ENCODE measurements at regions not wholly inside any gene's neighbourhood (a gene's known extent, or its start where the extent isn't known, plus 50 kb on each side); places are given as distances from the start of the nearest gene placed in this dataset.

DNA sequence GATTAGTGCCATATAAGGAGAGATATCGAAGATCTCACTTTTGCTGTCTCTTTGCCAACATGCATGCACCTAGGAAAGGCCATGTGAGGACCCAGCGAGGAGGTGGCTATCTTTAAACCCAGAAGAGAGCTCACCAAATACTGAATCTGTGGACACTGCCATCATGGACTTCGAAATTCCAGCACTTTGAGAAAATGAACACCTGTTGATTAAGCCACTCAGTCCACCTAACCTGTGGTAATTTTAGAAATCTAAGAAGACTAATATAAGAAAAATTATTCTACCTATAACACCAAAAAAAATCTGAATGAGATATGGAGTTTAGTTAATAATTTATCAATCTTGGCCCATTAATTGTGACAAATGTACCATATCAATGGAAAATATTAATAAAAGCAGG, 193.6 kb upstream of the CARD18 start:
- no peak for DNase-seq (ENCODE audit: low spot score)

DNA sequence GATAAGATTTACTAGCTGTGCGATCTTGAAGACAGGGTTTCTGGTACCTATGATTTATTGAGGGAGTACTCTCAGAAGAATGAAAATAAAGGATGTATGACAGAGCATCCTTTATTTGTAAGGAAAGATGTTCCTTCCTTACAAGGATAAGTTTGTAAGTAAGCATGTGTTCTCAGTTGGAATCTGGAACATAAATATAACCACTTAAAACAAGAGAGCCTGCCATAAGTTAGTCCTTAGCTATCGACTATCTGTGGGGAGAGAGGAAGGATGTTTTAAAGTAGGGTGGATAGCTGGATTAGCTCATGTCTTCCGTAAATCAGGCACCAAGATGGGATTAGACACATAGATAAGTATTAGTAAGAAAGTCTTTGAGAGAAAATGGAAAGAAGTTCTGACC, 192.6 kb upstream of the CARD18 start:
- DNase-seq (ENCODE audit: low spot score): no peak

DNA sequence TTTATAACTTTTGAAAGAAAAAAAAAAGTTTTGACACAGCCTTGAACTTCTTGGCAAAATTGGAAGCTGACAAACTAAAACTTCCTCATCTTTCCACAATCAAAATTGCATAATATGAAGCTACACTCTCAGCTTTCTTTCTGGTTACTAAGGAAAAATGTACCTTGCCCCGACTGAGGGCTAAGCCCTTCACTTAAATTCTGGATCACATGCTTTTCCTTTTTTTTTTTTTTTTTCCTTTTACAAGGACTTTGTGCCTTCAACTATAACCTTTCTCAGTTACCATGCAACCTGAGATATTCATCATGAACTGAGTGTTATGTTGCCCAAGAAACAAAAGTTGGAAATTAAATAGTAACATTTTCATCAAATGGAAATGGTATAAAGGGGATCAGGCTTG, 188.5 kb upstream of the CARD18 start:
- no peak for DNase-seq (ENCODE audit: low spot score)

DNA sequence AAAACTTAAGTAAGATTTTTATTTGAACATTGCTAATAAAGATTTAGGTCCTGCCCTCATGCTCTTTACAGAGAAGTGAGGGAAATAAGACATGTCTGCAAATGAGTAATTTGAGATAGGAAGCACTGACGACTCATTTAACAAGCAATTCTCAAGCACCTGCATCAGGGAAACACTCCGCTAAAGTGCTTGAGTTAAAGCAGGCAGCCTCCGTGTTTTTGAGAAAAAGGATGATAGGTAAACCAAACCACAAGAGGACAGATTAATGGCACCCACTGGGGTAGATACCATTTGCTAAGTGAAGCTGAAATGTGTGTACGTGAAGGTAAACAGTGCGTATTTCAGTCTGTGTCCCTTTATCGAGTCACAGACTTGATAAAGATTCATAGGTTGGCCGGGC, 184.6 kb upstream of the CARD18 start:
- DNase-seq (ENCODE audit: low spot score): no peak

DNA sequence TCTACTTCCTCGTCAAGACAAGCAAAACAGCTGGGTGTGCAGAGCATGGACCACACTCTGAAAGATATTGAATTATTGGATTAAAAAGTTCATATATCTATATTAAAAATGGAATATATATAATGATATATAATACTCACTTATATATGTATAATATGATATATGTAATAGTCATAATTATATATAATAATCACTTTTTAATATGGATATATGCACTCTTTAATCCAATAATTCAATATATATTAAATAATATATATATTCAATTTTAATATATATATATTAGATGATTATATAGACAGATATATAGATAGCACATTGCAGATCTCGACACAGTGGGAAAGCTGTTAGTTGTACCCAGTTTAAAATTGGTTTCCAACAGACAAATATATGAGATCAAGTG, 182.1 kb upstream of the CARD18 start:
- no peak for DNase-seq (ENCODE audit: low spot score)

DNA sequence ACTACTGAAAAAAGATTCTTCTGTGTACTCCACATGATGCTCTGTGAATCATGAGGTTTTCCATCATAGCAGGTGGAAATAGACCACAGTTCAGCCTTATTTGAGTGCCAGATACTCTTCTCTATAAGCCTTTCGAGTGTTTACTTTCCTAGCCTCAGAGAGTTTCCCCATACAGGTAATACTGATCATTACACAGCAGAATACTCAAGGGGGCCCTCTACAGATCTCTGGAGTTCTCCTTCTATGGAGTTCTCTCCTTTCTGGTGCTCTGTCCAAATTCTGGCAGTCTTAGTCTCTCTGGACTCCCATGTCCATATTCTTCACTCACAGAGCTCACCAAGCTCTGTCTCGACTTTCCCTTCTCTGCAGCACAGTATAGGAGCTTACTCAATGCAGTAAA, 175.7 kb upstream of the CARD18 start:
- DNase-seq (ENCODE audit: low spot score): no peak

DNA sequence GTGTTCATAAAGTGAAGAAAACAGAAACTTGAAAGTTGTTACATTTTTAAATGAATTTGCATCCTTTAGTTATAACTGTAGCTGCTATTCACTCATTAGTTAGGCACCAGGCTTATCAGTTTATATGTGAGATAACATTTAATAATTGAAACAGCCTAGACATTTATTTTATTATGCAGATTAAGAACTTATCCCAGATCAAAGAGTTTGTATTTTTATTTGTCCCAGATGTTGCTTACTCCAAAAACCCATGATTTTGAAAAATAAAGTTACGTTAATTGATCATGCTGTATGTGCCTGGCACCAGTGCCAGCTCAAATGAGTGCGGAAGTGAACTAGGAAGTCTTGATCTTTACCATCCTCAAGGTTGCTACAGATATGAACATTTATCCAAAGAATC, 172.7 kb upstream of the CARD18 start:
- DNase-seq (ENCODE audit: low spot score): no peak

DNA sequence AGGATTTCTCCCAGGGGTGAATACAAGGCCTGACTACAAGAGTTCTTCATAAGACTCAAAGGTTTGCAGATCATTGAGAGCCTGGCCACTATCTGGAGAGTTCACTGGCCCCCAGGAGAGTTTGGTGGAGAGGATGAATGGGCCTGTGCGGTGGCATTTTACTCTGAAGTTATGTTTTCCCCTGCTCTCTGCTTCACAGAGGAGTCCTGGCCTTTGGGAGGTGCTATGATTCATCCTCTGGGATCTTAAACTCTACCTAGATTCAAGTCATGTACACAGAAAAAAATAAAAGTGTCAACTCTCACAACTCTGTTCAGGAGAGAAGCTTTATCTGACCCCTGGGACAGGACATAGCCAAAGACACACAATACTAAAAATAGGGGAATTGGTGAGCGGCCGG, 159.1 kb upstream of the CARD18 start:
- DNase-seq (ENCODE audit: low spot score): no peak

DNA sequence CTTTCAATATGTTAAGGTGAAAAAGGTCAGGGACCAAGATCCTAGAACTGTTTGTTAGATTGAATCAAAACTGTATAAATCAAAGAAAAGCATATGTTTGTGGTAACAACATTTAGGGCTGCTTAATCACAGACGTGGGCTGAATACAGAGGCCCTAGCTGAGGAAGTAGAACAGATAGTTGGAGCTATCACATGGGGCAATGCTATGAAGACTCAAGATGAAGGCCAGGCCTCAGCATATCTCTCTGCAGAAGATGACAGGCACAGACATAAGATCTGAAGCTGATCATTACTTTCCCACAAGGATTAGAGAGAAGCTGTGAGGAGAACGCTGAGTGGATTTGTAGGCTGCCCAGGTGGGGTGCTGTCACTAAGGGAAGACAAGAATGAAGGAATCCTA, 158.6 kb upstream of the CARD18 start:
- DNase-seq (ENCODE audit: low spot score): no peak

DNA sequence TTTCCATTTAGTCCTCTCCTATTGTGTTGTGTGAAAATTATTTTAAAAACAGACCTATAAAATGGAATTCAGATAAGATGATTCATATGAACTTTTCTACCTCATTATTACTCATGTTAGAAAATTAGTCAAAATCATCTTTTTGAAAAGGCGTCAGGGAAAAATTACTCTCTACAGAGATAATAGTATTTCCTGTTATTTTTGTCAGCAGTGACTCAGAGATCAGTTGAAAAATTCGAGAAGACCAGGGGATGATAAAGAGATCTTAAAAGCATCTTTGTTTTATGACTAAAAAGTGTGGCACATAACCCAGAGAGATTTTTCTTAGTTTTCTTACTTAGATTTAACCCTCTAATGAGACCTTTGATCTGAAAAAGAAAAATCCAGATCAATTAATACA, 157.9 kb upstream of the CARD18 start:
- DNase-seq (ENCODE audit: low spot score): no peak

DNA sequence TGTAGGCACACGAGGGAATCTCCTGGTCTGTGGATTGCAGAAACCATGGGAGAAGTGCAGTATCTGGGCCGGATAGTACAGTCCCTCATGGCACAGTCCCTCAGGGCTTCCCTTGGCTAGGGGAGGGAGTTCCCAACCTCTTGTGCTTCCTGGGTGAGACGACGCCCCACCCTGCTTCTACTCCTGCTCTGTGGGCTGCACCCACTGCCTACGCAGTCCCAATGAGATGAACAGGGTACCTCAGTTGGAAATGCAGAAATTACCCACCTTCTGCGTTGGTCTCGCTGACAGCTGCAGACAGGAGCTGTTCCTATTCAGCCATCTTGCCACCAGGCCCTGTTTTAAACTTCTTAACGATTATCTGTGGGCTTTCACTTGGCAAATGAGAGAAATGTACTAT, 157.2 kb upstream of the CARD18 start:
- no peak for DNase-seq (ENCODE audit: low spot score)

DNA sequence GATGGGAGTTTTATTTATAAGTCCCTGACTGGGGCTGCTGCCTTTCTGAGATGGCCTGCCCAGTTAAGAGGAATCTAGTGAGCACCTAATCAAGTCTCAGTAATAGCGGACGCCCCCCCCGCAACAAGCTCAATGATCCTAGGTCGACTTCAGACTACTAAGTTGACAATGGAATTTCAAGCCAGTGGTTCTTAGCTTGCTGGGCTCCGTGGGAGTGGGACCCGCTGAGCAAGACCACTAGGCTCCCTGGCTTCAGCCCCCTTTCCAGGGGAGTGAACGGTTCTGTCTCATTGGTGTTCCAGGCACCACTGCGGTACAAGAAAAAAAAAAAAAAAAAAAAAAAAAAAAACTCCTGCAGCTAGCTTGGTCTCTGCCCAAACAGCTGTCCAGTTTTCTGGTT, 156.8 kb upstream of the CARD18 start:
- DNase-seq (ENCODE audit: low spot score): no peak

DNA sequence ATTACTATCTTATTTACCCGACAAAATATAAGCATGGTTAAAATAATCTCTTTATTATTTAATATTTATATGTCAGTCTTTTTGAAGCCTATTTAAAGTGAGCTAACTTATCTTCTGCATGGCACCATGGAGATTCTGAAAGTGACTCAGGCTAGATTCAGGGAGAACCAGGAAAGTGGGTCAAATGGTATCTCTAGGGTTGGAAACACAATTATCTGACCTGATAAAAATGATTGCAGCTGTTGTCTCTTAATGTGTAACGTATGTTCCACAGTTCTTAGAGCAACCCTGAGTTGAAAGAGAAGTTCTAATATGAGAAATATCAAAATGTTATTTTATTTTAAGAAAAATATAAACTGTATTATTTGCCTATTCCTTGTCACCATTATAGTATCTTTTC, 143.1 kb upstream of the CARD18 start:
- DNase-seq (ENCODE audit: low spot score): peak; percentile 40

DNA sequence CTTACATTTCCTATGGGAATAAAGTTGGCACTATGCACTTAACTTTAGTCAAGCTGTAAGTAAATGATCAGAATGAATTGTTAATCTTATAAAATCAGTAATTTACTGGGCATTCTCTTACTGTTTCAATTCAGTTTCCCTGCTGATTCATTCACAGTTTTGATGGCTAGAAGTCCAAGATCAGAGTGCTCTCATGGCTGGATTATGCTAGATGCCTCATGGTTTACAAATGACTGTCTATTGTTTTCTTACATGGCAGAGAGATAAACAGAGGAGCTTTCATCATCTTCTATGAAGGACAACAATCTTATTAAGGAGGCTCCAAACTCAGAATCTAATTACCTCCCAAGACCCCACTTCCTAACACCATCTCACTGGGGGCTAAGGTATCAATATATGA, 135.1 kb upstream of the CARD18 start:
- no peak for DNase-seq (ENCODE audit: low spot score)

DNA sequence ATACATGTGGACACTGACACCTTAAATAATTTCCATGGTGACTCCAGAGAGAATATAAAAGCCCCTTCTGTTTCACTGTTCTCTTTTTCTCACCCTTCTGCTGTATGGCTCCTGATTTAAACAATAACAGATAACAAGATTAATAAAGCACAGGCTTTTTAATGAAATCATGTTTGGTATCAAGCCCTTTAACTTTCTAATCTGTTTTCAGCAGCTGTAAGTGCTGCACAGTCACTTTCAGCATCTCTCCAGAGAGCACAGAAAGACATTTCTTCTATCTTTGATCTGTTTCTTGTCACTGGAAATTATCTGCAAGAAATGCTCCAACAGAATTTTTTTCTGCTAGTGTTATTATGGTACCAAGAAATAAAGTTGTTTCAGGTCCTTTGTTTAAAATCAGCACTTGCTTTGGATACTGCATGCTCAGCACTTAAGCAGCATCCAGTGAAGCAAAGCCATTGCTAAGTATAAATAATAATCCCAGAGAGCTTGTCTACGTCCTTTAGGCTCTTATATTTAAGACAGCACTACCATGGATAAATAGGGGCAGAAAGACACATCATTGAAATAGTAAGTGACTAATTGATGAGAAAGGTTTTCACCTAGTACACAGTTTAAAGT, 134.2 kb upstream of the CARD18 start:
- peak; percentile 15 for DNase-seq (ENCODE audit: low spot score)

DNA sequence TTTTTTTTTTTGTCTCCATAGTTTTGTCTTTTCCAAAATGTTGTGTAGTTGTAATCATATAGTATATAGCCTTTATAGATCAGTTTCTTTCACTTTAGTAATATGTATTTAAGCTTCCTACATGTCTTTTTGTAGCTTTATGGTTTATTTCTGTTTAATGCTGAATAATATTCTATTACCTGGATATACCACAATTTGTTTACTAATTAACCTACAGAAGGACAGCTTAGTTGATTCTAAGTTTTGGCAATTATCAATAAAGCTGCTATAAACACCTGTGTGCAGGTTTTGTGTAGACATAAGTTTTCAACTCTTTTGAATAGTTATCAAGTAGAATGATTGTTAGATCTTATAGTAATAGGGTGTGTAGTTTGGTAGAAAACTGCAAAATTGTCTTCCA, 130.3 kb upstream of the CARD18 start:
- DNase-seq (ENCODE audit: low spot score): no peak

DNA sequence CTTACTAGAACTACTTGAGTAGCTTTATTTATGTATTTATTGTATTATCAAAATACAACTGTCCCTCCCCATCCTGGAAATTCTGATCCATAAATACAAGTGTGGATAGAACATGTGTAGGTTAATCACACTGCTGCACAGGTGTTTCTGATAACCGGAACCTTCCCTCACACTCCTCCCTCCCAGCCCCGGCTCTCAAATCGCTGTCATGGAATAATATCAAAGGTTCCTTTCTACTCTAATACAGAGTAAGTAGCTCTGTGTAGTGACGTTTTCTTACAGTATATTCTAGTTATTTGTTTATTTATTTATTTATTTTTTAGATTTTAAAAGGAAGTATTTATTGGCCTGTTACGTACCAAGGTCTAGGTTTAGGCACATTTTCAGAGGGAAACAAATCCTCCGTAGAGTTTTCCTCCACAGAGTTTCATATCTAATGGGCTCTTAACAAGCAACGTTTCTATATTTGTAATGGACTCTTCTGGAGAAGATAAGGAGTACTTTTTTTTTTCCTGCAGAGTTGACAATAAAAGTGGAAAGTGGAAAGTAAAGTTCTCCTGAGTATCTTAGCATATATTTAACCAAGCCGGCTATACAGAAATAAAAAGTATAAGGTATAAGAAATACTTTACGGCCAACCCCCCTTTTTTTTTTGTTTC, 129.0 kb upstream of the CARD18 start:
- DNase-seq (ENCODE audit: low spot score): no peak

DNA sequence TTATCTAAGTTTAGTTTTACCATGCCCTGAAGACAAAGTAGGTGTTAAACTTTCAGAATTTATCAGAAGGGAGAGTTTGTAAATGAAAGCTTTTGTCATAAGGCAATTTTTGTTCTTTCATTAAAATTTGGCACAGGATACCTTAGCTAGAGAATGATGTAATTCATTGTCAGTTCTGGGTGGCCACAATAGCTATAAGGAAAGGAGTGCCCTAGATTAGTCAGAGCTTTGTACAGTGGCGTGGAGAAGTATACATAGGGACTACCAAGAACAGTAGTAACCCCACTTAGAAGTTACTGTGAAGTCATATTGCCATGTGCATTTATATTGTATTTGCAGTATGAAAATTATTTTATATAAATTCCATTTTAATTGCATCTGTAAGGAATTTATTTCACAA, 126.3 kb upstream of the CARD18 start:
- no peak for DNase-seq (ENCODE audit: low spot score)

DNA sequence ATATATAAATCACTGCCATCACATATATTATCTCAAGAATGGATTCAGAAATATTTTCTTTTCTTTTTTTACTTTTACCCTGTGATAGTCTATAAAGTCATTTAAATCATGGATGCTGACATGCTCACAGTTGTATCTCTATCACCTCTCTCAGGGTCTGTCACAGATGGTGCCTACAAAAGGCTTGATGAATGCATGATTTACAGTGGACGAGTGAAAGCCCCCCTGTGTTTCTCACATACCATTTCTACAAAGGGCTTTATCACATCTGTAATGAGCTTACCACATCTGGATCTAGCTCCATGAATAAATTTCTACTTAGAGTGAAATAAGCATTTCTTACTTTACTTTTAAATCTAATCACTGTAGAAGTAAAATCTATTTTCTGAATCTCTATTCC, 121.4 kb upstream of the CARD18 start:
- DNase-seq (ENCODE audit: low spot score): no peak

DNA sequence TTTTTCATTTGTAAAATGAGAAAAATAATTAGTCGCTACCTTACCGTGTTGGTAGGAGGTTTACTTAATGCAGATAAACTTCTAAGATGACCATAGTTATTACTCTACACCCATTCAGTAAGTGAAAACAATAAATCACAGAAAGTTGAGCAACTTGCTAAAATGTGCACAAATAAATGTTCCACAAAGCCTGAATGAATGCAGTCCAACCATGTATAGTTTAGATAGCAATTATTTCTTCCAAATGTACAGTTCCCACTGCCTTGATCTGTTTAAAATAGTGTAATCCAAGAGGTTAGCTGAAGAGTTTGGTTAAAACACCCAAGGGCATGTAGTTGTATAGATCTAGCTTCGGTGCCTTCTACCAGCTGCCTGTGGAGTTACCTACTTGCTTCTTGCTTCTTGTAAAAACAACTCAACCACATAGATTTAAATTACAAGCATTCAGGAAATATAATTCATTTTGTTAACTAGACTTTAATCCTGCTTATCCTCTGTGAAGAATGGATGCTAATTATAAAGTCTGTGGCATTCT, 106.3 kb upstream of the CARD18 start:
- no peak for DNase-seq (ENCODE audit: low spot score)

DNA sequence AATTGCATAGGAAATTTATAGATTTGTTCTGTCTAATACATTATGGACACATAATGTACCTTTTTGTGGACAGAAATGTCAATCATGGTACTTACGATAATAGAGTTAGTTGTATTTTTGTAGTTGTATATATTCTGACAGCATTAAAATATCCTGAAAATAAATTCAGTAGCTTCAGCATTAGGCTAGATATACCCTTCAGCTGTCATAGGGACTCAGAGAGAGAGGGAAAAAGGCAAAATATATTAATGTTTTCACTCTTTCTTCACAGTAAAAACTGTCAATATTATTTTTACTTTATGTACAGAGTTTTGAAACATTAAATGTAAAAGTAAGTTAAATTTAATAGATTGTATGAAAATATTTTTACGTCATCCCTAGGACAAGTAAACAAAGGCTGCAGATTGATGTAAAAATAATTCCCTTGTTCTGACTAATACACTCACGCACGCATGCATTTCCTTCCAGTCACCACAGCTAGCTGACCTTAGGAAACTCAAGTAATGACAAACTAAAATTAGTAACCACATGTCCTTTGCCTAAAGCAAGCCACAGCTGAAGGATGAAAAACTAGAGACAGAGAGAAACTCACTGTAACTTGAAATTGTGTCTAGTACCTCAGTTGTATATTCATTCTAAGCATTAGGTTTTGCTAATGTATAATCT, 104.7 kb upstream of the CARD18 start:
- DNase-seq (ENCODE audit: low spot score): no peak

DNA sequence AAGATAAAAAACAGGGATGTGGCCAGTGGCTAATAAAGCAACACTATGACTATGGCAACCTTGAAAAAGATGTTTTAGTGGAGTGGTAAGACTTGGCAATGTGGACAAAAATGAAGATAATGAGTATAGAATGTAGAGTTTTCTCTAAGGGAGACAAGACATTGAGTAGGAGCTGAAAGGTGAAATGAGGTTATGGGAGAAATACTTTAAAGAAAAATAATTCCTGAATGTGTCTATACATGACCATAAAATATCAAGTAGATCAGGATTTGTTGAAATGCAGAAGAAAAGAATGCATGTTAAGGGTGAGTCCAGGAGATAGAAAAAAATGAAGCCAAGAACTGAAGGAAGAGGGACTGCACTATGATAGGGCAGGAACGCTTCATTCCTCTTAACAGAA, 101.6 kb upstream of the CARD18 start:
- DNase-seq (ENCODE audit: low spot score): no peak

DNA sequence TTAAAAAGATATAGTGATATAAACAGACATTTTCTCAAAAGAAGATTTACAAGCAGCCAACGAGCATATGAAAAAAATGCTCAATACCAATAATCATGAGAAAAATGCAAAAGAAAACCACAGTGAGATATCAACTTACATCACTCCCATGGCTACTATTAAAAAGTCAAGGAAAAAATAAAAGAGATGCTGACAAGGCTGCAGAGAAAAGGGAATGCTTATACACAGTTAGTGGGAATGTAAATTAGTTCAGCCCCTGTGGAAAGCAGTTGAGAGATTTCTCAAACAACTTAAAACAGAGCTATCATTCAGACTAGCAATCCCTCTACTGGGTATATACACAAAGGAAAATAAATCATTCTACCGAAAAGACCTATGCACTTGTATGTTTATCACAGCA, 97.1 kb upstream of the CARD18 start:
- no peak for DNase-seq (ENCODE audit: low spot score)
